Neural progenitor cell (in vitro differentiated cells): ENCODE measurements at regions not wholly inside any gene's neighbourhood (a gene's known extent, or its start where the extent isn't known, plus 50 kb on each side); places are given as distances from the start of the nearest gene placed in this dataset.
A peak's percentile ranks its signal among the peaks of the same experiment; 100 is the strongest.

Experiments
- DNase-seq: peaks from one replicate; pipeline ENCODE4 v3.0.0-alpha.2; 2016; ENCODE audit warnings: low spot score
- H2AFZ ChIP-seq: fragments of 200-600 bp; sonication (generic); replicated peaks from 2 replicates; pipeline ENCODE4 v1.6.1; 2016; ENCODE audit warnings: antibody characterized with exemption
- H3F3A ChIP-seq: fragments of 200-600 bp; sonication (generic); 2 replicates; pipeline ENCODE4 v1.6.1; 2016; ENCODE audit warnings: antibody characterized with exemption, low read depth
- H3K27ac ChIP-seq: fragments of 200-600 bp; sonication (generic); 2 replicates; pipeline ENCODE4 v1.5.1; 2016; ENCODE audit warnings: mild to moderate bottlenecking
- H3K27me3 ChIP-seq: fragments of 200-600 bp; sonication (generic); 2 replicates; pipeline ENCODE4 v1.6.1; 2016; ENCODE audit warnings: mild to moderate bottlenecking, moderate library complexity
- H3K36me3 ChIP-seq: fragments of 200-600 bp; sonication (generic); 2 replicates; pipeline ENCODE4 v1.5.1; 2016
- H3K4me1 ChIP-seq: fragments of 200-600 bp; sonication (generic); 2 replicates; pipeline ENCODE4 v1.6.1; 2016; ENCODE audit warnings: mixed run types
- H3K4me2 ChIP-seq: fragments of 200-600 bp; sonication (generic); 2 replicates; pipeline ENCODE4 v1.6.1; 2016
- H3K4me3 ChIP-seq: fragments of 200-600 bp; sonication (generic); 2 replicates; pipeline ENCODE4 v1.5.1; 2016
- H3K79me2 ChIP-seq: fragments of 200-600 bp; sonication (generic); 2 replicates; pipeline ENCODE4 v1.6.1; 2016; ENCODE audit warnings: low read depth
- H3K9ac ChIP-seq: fragments of 200-600 bp; sonication (generic); 2 replicates; pipeline ENCODE4 v1.6.1; 2016
- H3K9me3 ChIP-seq: fragments of 200-600 bp; sonication (generic); 2 replicates; pipeline ENCODE4 v1.5.1; 2016; ENCODE audit warnings: low read depth
- H4K20me1 ChIP-seq: fragments of 200-600 bp; sonication (generic); 2 replicates; pipeline ENCODE4 v1.6.1; 2016; ENCODE audit warnings: low read depth
- H3K27ac Mint-ChIP-seq: 3 replicates; pipeline ENCODE4 v1.8.0; 2021; ENCODE audit warnings: mixed read lengths
- H3K27me3 Mint-ChIP-seq: 2 replicates; pipeline ENCODE4 v1.8.0; 2022; ENCODE audit warnings: low read depth, mild to moderate bottlenecking, inconsistent platforms, moderate library complexity, mixed read lengths; ENCODE audit not compliant: insufficient read depth
- H3K36me3 Mint-ChIP-seq: 3 replicates; pipeline ENCODE4 v1.8.0; 2021; ENCODE audit warnings: mixed read lengths
- H3K4me1 Mint-ChIP-seq: 3 replicates; pipeline ENCODE4 v1.8.0; 2021; ENCODE audit warnings: mixed read lengths
- H3K4me3 Mint-ChIP-seq: 3 replicates; pipeline ENCODE4 v1.8.0; 2021; ENCODE audit warnings: mild to moderate bottlenecking, moderate library complexity, mixed read lengths
- H3K9me3 Mint-ChIP-seq: 3 replicates; pipeline ENCODE4 v1.8.0; 2020; ENCODE audit warnings: mixed read lengths
- CTCF ChIP-seq: fragments of 200-600 bp; sonication (generic); IDR thresholded peaks from 2 replicates; pipeline ENCODE4 v1.5.1; 2017; ENCODE audit warnings: antibody characterized with exemption, mild to moderate bottlenecking
- EZH2 ChIP-seq: fragments of 200-600 bp; sonication (generic); IDR thresholded peaks from 2 replicates; pipeline ENCODE4 v1.6.1; 2017; ENCODE audit warnings: antibody characterized with exemption, mild to moderate bottlenecking, moderate library complexity
- EZH2phosphoT487 ChIP-seq: fragments of 200-600 bp; sonication (generic); IDR thresholded peaks from 2 replicates; pipeline ENCODE4 v1.6.1; 2017; ENCODE audit warnings: antibody characterized with exemption

- H3K4me3 Mint-ChIP-seq = no peak overlapping the region
- no peak for DNase-seq
- Histone ChIP-seq H3K4me3 (no peak overlapping the region), H3K4me2 (no peak overlapping the region), H3K4me1 (no peaks in the 10 kb centered on the region), H3K9me3 (no peaks in the 10 kb centered on the region), H3K36me3 (no peaks in the 10 kb centered on the region), H3K9ac (no peak overlapping the region), H3K79me2 (no peaks in the 10 kb centered on the region), H3K27me3 (no peaks in the 10 kb centered on the region), H3F3A (no peaks in the 10 kb centered on the region), H2AFZ (peak overlapping the region; percentile 75), H4K20me1 (no peaks in the 10 kb centered on the region), H3K27ac (no peak overlapping the region)
- H3K27me3 Mint-ChIP-seq = peaks cover 3% of the 10 kb centered on the region
- H3K4me1 Mint-ChIP-seq = no peaks in the 10 kb centered on the region
- no peaks in the 10 kb centered on the region for H3K36me3 Mint-ChIP-seq
- H3K9me3 Mint-ChIP-seq = no peaks in the 10 kb centered on the region
- TF ChIP-seq EZH2 (no peak), EZH2phosphoT487 (no peak), CTCF (no peak)
- no peak overlapping the region for H3K27ac Mint-ChIP-seq
These were observed 799.5 kb upstream of the SEMA6D start for GRCh38 chr15:46917721-46918252.

- no peaks in the 10 kb centered on the region for H3F3A ChIP-seq
- H2AFZ ChIP-seq = no peak overlapping the region
- Mint-ChIP-seq H3K4me1 (no peaks in the 10 kb centered on the region), H3K27ac (no peak overlapping the region), H3K4me3 (no peak overlapping the region), H3K9me3 (no peaks in the 10 kb centered on the region), H3K27me3 (peaks cover 3% of the 10 kb centered on the region), H3K36me3 (no peaks in the 10 kb centered on the region)
- no peak for DNase-seq
- no peaks in the 10 kb centered on the region for H4K20me1 ChIP-seq
- no peak overlapping the region for H3K4me3 ChIP-seq
- H3K4me1 ChIP-seq = no peaks in the 10 kb centered on the region
- H3K9me3 ChIP-seq = no peaks in the 10 kb centered on the region
- H3K4me2 ChIP-seq = no peak overlapping the region
- H3K27ac ChIP-seq = no peak overlapping the region
- no peaks in the 10 kb centered on the region for H3K36me3 ChIP-seq
- H3K9ac ChIP-seq = no peak overlapping the region
- H3K27me3 ChIP-seq = no peaks in the 10 kb centered on the region
- TF ChIP-seq EZH2phosphoT487 (no peak), EZH2 (no peak)
- no peaks in the 10 kb centered on the region for H3K79me2 ChIP-seq
These were observed 798.7 kb upstream of the SEMA6D start for GRCh38 chr15:46918462-46919140.

- Histone ChIP-seq H3K9ac (no peak overlapping the region), H3K9me3 (no peaks in the 10 kb centered on the region), H3K79me2 (no peaks in the 10 kb centered on the region), H3K27ac (no peak overlapping the region), H3K27me3 (no peaks in the 10 kb centered on the region), H4K20me1 (no peaks in the 10 kb centered on the region), H3K4me3 (no peak overlapping the region), H2AFZ (no peak overlapping the region), H3K36me3 (no peaks in the 10 kb centered on the region), H3K4me2 (no peak overlapping the region), H3K4me1 (peaks cover 6% of the 10 kb centered on the region), H3F3A (no peaks in the 10 kb centered on the region)
- H3K4me1 Mint-ChIP-seq = no peaks in the 10 kb centered on the region
- H3K27ac Mint-ChIP-seq = no peak overlapping the region
- H3K4me3 Mint-ChIP-seq = no peak overlapping the region
- H3K9me3 Mint-ChIP-seq = no peaks in the 10 kb centered on the region
- H3K27me3 Mint-ChIP-seq = peaks cover 3% of the 10 kb centered on the region
- DNase-seq = no peak
- H3K36me3 Mint-ChIP-seq = no peaks in the 10 kb centered on the region
- no peak for TF ChIP-seq EZH2phosphoT487
- TF ChIP-seq EZH2 = no peak
- no peak for TF ChIP-seq CTCF
These were observed 795.4 kb upstream of the SEMA6D start for GRCh38 chr15:46921891-46922290.

- Histone ChIP-seq H3K79me2 (no peaks in the 10 kb centered on the region), H3K36me3 (no peaks in the 10 kb centered on the region), H3K27me3 (no peaks in the 10 kb centered on the region), H3K4me2 (no peak overlapping the region), H3K9ac (no peak overlapping the region), H3K4me3 (no peak overlapping the region), H2AFZ (no peak overlapping the region), H3K27ac (no peak overlapping the region), H3K4me1 (no peaks in the 10 kb centered on the region), H3K9me3 (no peaks in the 10 kb centered on the region), H4K20me1 (no peaks in the 10 kb centered on the region), H3F3A (no peaks in the 10 kb centered on the region)
- TF ChIP-seq EZH2 = no peak
- TF ChIP-seq EZH2phosphoT487 = no peak
- no peak for TF ChIP-seq CTCF
- no peak overlapping the region for H3K4me3 Mint-ChIP-seq
- no peak for DNase-seq
- no peaks in the 10 kb centered on the region for H3K36me3 Mint-ChIP-seq
- no peak overlapping the region for H3K27ac Mint-ChIP-seq
- no peaks in the 10 kb centered on the region for H3K9me3 Mint-ChIP-seq
- H3K27me3 Mint-ChIP-seq = no peaks in the 10 kb centered on the region
- no peaks in the 10 kb centered on the region for H3K4me1 Mint-ChIP-seq
These were observed 786.9 kb upstream of the SEMA6D start for GRCh38 chr15:46930426-46930825.
